ENCODE measurements at regions not wholly inside any gene's neighbourhood (a gene's known extent, or its start where the extent isn't known, plus 50 kb on each side); places are given as distances from the start of the nearest gene placed in this dataset.

DNA sequence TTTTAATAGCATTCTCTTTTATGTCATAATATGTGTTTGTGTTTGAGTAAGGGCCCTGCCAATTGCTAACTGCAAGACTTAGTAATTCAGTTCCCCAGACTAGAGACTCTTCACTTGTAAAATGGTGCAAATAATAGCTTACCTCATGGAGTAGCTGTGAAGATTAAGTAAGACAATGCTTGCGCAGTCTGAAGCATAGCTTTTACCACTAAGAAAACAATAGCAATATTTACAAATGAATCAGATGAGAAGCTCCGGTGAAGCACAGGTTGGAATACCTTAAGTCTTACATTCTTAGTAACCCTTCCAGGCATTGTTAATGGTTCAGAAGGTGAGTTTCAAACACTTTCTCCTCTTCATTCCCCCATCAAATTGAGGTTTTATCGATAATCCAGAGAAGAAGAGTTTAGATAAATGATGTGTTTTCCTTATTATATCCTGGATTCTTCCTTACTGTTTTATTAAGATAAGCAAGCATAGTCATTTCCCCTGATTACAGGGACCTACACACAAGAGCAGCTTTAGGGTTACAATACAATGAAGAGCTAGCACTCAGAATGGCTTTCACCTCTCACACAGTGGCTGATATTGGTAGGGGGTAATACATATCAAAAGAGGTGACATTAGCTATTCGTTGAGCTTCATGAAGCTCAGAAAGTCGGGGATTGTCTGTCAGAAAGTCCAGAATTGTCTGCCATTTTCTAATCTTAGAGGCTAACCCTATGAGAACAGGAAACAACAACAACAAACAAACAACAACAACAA, 96.4 kb upstream of the EDIL3 start:
- DNase-seq (ENCODE audit: low read depth): no peak

DNA sequence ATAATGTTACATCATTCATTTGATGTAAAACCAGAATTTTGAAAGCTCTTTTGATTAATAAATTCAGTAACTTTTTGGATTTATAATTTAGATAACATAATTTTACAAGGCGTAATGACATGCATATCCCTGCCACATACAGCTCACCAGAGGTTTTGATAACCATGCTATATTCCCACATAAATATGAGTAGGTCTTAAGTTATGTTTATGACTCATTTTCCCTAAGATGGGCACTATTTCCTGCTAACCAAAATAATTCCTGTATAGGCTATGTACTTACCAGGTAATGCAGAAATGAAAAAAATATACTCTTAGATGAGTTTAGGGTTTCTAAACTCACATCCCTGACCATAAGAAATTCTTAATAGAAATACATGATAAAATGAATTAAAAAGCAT, 93.9 kb upstream of the EDIL3 start:
- DNase-seq (ENCODE audit: low read depth): peak; percentile 9

DNA sequence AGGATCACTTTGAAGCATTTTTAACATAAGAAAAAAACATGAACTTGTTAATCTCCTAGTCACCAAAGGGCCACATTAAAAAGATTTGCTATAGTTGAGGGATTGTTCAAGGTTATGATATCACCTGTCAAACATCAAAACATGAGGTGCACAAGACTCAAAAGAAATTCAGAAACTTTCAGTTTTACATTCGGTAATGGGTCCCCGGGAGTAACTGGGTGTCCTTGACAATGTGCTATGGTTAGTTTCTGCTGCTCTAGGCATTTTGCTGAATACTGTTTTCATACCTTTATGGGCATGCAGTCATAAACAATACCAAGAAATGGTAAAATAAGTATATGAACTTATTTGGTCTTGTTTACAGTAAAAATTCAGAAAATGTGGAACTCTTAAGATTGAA, 92.8 kb upstream of the EDIL3 start:
- DNase-seq (ENCODE audit: low read depth): no peak

DNA sequence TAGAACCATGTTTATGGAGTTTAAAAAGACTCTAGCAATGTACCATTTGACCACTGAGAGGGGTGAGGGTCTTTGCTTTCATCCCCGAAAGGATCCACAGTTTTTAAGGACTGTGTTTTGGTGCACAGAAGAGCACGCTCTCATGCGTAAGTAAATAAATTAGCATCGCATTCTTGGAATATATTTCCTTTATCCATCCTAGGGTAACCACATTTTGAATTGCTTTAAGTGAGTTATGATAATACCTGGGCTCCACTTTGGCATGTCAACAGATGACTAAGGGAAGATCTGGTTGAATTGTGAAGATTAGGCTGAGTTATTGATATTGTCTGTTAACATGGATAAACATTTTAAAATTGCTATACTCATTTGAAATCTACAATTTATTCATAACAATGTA, 89.4 kb upstream of the EDIL3 start:
- no peak for DNase-seq (ENCODE audit: low read depth)

DNA sequence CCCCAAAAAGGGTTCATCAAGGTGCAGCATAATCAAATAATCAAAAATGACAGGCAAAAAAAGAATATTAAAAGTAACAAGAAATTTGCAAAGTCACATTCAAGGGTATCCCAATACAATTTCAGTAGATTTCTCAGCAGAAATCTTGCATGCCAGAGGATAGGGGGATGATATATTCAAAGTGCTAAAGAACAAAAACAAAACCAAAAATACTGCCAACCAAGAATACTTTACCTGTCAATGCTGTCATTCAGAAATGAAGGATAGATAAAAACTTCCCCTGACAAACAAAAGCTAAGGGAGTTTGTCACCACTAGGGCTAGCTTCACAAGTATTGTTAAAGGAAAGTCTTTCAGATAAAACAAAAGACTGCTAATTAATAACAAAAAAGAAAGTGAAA, 68.7 kb upstream of the EDIL3 start:
- no peak for DNase-seq (ENCODE audit: low read depth)

DNA sequence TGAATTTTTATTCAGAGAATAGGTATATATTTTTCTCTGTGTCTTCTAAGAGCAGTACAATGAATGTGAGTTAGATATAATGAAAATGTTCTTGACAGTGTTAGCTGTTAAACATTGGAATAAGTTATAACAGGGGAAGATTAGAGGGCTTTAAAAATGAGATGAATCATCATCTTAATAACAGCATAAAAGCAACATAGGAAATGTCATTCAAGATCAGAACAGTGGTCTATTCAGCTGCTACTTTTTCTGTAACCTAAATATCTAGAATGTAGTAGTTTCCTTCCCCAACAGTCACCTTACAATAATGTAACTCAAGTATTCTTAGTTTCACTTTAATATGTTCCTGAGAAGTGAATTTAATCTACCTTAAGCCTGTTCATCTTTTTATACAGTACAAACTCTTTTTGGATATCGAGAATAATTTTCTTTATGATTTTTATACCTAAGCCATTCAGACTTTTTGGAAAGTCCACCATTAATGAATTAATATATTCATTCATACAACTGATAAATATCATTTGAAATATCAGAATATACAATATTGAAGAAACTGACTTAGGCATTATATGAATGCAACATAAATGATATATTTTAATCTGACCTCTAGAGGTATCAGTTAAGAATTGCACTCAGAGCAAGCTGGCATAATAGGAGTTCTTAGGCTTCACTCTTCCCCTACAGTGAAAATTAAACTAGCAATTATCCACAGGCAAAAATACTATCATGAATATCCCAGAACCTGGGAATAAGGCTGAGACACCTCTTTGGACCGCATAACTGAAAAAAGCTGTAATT, 66.1 kb upstream of the EDIL3 start:
- DNase-seq (ENCODE audit: low read depth): no peak

DNA sequence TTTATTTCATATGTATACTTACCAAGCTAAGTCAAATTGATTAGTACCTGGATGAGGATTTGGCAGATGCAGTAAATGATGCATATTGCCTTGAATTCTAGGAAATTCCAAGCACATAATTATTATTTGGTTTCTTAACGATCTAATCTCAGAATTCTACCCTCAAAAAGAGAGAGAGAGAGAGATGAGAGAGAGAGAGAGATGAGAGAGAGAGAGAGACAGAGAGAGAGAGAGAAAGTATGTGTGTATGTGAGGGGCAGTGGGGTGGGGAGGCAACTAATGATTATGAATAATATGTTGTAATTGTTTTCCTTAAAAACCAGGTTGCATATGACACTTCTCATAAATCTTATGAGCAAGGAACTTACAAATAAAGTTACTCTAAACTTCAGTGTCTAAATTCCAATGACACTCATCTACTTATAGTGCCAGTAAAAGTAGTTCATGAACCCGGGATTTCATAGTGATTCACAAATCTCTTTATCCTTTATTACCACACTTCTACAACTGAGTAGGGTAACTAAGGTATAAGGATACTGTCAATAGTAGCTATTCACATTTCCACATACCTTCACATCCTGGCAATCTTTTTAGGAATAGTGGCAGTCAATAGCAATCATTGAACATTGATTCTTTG, 60.5 kb upstream of the EDIL3 start:
- DNase-seq (ENCODE audit: low read depth): no peak

DNA sequence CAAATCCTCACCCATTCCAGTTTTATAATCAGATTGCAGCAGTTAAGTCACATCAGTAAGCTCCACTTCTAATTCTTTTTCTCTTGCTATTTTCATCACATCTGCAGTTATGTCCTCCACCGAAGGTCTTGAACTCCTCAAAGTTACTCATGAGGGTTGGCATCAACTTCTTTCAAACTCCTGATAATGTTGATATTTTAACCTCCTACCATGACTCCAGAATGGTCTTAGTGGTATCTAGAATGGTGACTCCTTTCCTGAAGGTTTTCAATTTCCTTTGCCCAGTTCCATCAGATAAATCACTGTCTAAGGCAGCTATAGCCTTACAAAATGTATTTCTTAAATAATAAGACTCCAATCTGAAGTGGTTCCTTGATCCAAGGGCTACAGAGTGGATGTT, 53.8 kb upstream of the EDIL3 start:
- DNase-seq (ENCODE audit: low read depth): peak; percentile 48

DNA sequence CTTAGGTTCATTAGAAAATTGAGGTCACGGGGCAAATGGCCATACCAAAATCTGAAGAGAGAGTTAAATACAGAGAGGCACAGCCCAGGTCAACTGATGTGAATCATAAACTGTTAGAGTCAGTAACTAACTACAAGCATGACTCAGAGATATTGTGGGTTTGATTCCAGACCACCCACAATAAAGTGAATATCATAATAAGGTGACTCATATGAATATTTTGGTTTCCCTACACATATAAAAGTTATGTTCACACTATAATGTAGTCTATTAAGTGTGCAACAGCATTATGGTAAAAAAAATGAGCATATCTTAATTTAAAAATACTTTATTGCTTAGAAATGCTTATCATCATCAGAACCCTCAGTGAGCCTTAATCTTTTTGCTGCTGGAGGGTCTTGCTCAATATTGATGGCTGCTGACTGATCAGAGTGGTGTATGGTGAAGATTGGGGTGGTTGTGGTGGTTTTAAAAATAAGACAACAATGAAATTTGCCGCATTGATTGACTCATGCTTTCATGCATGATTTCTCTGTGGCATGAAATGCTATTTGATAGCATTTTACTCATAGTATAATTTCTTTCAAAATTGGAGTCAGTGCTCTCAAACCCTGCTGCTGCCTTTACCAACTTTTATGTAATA, 53.1 kb upstream of the EDIL3 start:
- DNase-seq (ENCODE audit: low read depth): peak; percentile 90

DNA sequence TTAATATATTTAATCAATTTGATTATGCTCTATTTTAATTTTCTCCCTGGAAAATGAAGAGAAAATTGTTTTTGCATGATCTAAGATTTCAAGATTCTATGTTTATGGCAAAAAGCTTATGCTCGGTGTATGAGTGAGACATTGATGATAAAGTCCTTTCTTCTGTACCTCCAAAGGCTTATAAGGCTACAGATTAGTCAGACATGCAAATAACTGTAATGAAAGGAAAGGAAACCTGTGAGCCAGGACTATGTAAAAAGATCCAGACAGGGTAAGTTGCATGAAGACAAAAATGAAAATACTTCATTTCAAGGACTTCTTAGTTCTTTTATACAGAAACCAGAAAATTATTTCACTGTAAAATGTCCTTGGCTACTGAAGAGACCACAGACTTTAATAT, 52.2 kb upstream of the EDIL3 start:
- DNase-seq (ENCODE audit: low read depth): peak; percentile 61

DNA sequence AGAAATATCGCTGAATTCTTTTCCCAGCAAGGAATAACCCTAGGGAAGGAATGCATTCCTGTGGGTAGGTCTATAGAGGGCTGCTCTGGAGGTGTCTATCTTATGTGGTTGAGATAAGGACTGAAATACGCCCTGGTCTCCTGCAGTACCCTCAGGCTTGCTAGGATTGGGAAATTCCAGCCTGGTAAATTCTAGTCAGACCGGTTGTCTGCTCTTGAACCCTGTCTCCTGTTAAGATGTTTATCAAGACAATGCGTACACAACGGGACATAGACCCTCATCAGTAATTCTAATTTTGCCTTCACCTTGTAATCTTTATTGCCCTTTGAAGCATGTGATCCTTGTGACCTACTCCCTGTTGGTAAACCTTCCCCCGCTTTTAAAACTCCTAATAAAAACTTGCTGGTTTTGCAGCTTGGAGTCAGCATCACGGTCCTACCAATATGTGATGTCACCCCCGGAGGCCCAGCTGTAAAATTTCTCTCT, 51.2 kb upstream of the EDIL3 start:
- DNase-seq (ENCODE audit: low read depth): peak; percentile 88

Measured in M059J (cell line).